ENCODE measurements at regions not wholly inside any gene's neighbourhood (a gene's known extent, or its start where the extent isn't known, plus 50 kb on each side); places are given as distances from the start of the nearest gene placed in this dataset.
"Not testable (repeated sequence)": the region's sequence is repeated elsewhere in the genome, so short reads cannot be mapped to it uniquely, and the experiment has no call there.

DNA sequence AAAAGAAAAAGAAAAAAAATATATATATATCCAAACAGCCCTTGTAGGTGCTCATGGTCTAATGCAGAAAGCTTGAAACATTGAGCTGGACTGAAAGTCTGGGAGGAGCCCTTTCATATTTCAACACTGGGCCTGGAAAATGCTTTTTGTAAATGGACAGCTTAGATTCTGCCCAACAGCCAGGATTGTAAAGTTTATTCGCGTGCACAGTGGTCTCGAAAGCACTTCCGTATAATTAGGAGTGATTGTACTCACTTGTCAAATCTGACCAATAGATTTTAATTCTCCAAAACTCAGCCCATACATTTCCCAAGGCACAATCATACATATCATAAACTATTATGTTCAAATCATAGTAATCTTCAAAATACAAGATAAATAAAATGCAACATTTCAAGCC is 260.1 kb downstream of the COL4A1 start:
- no peak overlapping the region for H3K27ac ChIP-seq
- no peak for TF ChIP-seq POLR2A (IDR thresholded peaks at IDR 0.05)
- TF ChIP-seq, protein P1, sequence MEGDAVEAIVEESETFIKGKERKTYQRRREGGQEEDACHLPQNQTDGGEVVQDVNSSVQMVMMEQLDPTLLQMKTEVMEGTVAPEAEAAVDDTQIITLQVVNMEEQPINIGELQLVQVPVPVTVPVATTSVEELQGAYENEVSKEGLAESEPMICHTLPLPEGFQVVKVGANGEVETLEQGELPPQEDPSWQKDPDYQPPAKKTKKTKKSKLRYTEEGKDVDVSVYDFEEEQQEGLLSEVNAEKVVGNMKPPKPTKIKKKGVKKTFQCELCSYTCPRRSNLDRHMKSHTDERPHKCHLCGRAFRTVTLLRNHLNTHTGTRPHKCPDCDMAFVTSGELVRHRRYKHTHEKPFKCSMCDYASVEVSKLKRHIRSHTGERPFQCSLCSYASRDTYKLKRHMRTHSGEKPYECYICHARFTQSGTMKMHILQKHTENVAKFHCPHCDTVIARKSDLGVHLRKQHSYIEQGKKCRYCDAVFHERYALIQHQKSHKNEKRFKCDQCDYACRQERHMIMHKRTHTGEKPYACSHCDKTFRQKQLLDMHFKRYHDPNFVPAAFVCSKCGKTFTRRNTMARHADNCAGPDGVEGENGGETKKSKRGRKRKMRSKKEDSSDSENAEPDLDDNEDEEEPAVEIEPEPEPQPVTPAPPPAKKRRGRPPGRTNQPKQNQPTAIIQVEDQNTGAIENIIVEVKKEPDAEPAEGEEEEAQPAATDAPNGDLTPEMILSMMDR (IDR thresholded peaks at IDR 0.05) = no peak

DNA sequence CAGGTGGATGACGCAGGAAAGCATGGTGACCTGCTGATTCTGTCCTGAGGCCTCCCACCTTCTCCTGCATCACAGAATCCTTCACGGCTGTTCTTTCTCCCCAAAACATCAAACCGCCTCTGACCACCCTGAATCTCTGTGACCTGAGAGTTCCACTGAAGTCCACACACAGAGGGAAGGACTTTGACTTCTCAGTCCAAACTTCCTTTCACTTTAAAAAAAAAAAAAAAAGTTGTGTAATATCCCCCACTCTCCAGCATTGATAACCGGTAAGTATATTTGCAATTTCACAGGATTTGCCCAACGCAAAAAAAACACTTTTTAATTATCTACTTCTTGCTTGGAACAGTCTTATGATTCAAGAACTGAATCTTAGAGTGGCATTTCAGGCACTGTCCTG is 259.5 kb upstream of the IRS2 start:
- Histone ChIP-seq H3K27ac (no peak overlapping the region), H3K27me3 (no peaks in the 10 kb centered on the region), H3K4me3 (no peak overlapping the region), H3K9me3 (no peaks in the 10 kb centered on the region), H3K4me1 (no peaks in the 10 kb centered on the region), H3K36me3 (ENCODE audit: low read depth, missing control alignments) (no peaks in the 10 kb centered on the region)
- no peak for TF ChIP-seq POLR2A (IDR thresholded peaks at IDR 0.05)
- TF ChIP-seq, protein P1 (IDR thresholded peaks at IDR 0.05) = no peak
- WGBS, 2 donors = 63 to 84% methylated on average over 5 of the region's 5 CpGs
- intact Hi-C loops (cut with DNase I; ENCODE audit: low total_unique reads) = no loop called here
- DNase-seq = no peak

More for the DNA sequence above, 260.1 kb downstream of the COL4A1 start:
- no peaks in the 10 kb centered on the region for H3K9me3 ChIP-seq
- DNase-seq = no peak
- H3K4me1 ChIP-seq = no peaks in the 10 kb centered on the region
- WGBS, 2 donors = 86 to 95% methylated on average over 4 of the region's 4 CpGs
- intact Hi-C loops (cut with DNase I; ENCODE audit: low total_unique reads) = no loop called here
- no peaks in the 10 kb centered on the region for H3K27me3 ChIP-seq
- H3K4me3 ChIP-seq = no peak overlapping the region
- H3K36me3 ChIP-seq (ENCODE audit: low read depth, missing control alignments) = no peaks in the 10 kb centered on the region

DNA sequence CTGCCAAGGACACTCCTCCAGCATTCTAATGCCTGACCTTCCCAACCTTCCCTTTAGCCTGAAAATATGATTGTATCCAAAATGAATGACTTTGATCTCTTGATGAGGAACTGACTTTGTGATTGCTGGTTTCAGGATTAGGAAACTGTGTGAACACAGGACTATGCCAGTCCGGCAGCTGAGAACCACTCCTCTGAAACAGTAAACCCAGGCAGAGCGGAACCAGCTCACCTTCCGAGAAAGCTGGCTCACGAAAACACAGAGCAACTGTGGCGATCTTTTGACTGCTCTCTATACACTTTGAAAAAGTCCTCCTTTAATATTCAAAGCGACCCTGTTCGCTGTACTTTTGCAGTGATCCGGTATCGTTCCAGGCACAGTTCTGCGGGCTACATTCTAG is 258.8 kb upstream of the IRS2 start:
- 69 to 71% methylated on average over 10 of the region's 10 CpGs for WGBS, 2 donors
- no peak for DNase-seq
- Histone ChIP-seq H3K4me1 (no peaks in the 10 kb centered on the region), H3K9me3 (no peaks in the 10 kb centered on the region), H3K4me3 (no peak overlapping the region), H3K36me3 (ENCODE audit: low read depth, missing control alignments) (no peaks in the 10 kb centered on the region), H3K27ac (no peak overlapping the region), H3K27me3 (no peaks in the 10 kb centered on the region)
- intact Hi-C loops (cut with DNase I; ENCODE audit: low total_unique reads) = no loop called here
- TF ChIP-seq, protein P1 (IDR thresholded peaks at IDR 0.05) = no peak
- no peak for TF ChIP-seq POLR2A (IDR thresholded peaks at IDR 0.05)

DNA sequence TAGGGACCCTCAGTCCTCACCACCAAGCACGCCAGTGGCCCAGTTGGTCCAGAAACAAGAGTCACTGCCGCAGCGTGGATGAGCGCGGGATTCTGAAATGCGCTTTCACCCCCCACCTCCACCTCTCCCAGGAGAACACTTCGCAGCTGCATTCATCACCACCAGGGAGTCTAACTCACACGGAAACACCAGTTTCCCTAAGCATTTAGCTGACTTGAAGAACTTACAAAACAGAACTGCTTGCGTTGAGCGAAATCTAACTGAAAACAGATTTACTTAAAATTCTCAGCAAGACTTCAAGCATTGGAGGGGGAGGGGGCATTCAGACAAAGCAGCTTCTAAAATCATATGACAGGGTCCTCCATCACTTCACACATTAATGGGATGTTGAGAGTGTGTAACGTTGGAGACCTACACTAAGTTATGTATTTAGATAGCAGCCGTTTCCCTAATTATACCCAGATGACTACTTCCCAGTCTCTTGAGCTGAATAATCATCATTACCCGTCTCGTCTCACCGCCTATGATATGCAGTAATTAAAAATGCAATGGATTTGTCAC is 258.2 kb upstream of the IRS2 start:
- Histone ChIP-seq H3K27ac (no peak overlapping the region), H3K4me1 (no peaks in the 10 kb centered on the region), H3K27me3 (no peaks in the 10 kb centered on the region), H3K36me3 (ENCODE audit: low read depth, missing control alignments) (no peaks in the 10 kb centered on the region), H3K9me3 (no peaks in the 10 kb centered on the region), H3K4me3 (no peak overlapping the region)
- no peak for TF ChIP-seq POLR2A (IDR thresholded peaks at IDR 0.05)
- TF ChIP-seq, protein P1 (IDR thresholded peaks at IDR 0.05) = no peak
- WGBS, 2 donors = 40% methylated on average over 15 of the region's 15 CpGs
- DNase-seq = no peak
- intact Hi-C loops (cut with DNase I; ENCODE audit: low total_unique reads) = no loop called here

DNA sequence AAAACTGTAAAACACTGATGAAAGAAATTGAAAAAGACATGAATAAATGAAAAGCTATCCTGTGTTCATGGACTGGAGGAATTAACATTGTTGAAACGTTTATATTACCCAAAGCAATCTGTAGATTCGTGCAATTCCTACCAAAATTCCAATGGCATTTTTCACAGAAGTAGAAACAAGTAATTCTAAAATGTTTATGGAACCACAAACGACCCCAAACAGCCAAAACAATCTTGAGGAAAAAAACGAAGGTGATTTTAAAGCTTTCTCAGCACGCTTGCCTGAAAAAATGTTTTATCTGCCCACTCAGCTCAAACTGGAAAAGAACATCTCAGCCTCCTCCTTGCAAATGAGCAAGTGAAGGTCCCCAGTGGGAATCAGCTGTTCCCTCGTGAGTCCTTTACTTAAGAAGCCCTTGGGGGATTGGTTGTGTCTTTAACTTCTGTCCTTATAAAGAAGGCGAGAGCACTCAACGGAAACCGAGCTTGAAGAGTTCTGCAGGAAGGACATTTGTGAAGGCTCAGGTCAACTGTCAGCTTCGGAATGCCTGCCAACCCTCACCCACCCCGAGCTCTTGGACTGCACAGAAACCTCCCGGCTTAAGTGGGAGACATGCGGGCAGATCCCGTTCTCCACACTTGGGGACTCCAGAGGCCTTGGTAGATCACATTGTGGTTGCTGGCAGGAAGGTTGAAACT is 256.0 kb upstream of the IRS2 start:
- intact Hi-C loops (cut with DNase I; ENCODE audit: low total_unique reads) = no loop called here
- Histone ChIP-seq H3K9me3 (no peaks in the 10 kb centered on the region), H3K4me3 (no peak overlapping the region), H3K4me1 (no peaks in the 10 kb centered on the region), H3K27ac (no peak overlapping the region), H3K27me3 (no peaks in the 10 kb centered on the region), H3K36me3 (ENCODE audit: low read depth, missing control alignments) (no peaks in the 10 kb centered on the region)
- DNase-seq = no peak
- WGBS, 2 donors = 39 to 65% methylated on average over 9 to 14 of the region's 14 CpGs
- TF ChIP-seq POLR2A (IDR thresholded peaks at IDR 0.05) = no peak
- TF ChIP-seq, protein P1 (IDR thresholded peaks at IDR 0.05) = no peak

DNA sequence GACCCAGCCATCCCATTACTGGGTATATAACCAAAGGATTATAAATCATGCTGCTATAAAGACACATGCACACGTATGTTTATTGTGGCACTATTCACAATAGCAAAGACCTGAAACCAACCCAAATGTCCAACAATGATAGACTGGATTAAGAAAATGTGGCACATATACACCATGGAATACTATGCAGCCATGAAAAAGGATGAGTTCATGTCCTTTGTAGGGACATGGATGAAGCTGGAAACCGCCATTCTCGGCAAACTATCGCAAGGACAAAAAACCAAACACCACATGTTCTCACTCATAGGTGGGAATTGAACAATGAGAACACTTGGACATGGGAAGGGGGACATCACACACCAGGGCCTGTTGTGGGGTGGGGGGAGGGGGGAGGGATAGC is 255.3 kb upstream of the IRS2 start:
- H3K36me3 ChIP-seq (ENCODE audit: low read depth, missing control alignments); DNase-seq; H3K27me3 ChIP-seq; H3K27ac ChIP-seq; H3K4me1 ChIP-seq; H3K9me3 ChIP-seq; intact Hi-C loops (cut with DNase I; ENCODE audit: low total_unique reads); H3K4me3 ChIP-seq: not testable (repeated sequence)
- WGBS, 2 donors = 83 to 92% methylated on average over 4 of the region's 4 CpGs
